Aorta (tissue), 5 donors: ENCODE measurements at regions not wholly inside any gene's neighbourhood (a gene's known extent, or its start where the extent isn't known, plus 50 kb on each side); places are given as distances from the start of the nearest gene placed in this dataset.

ENCODE experiments used
- ATAC-seq: fragments of 200-7000 bp; cut with Tn5 transposase; one replicate; pipeline ENCODE4 v1.9.1; 2022; ENCODE audit warnings: moderate library complexity; ENCODE audit not compliant: low FRiP score
- DNase-seq, 2 donors: peaks; one replicate each; pipeline ENCODE4 v3.0.0-alpha.2; 2020
- H3K27ac ChIP-seq, 2 donors: one replicate each; pipeline ENCODE4 v1.5.1; 2013; ENCODE audit warnings: low read length in 2 of 2, mild to moderate bottlenecking in 2 of 2, moderate library complexity in 2 of 2, control low read depth in 1 of 2, inconsistent platforms in 1 of 2, low read depth in 1 of 2
- H3K27me3 ChIP-seq, 2 donors: one replicate each; pipeline ENCODE4 v1.6.1; 2013; ENCODE audit warnings: control low read depth in 1 of 2, low read length in 1 of 2, mild to moderate bottlenecking in 1 of 2, moderate library complexity in 1 of 2; ENCODE audit not compliant: insufficient read depth in 2 of 2, control insufficient read depth in 1 of 2
- H3K36me3 ChIP-seq, 2 donors: one replicate each; pipeline ENCODE4 v1.6.1; 2013; ENCODE audit warnings: control low read depth in 1 of 2, low read length in 1 of 2, mild to moderate bottlenecking in 1 of 2; ENCODE audit not compliant: insufficient read depth in 2 of 2, control insufficient read depth in 1 of 2
- H3K4me1 ChIP-seq, 2 donors: one replicate each; pipeline ENCODE4 v1.6.1; 2013; ENCODE audit warnings: low read length in 2 of 2, control low read depth in 1 of 2, mild to moderate bottlenecking in 1 of 2, moderate library complexity in 1 of 2; ENCODE audit not compliant: insufficient read depth in 2 of 2, control insufficient read depth in 1 of 2
- H3K4me3 ChIP-seq, 2 donors: one replicate each; pipeline ENCODE4 v1.5.1; 2013; ENCODE audit warnings: low read length in 2 of 2, control low read depth in 1 of 2, mild to moderate bottlenecking in 1 of 2
- H3K9me3 ChIP-seq: one replicate; pipeline ENCODE4 v1.6.1; 2013; ENCODE audit warnings: mild to moderate bottlenecking, low read length; ENCODE audit not compliant: control insufficient read depth
- WGBS, 2 donors: extraction: QIAGEN DNeasy Blood & Tissue Kit; methylation state at CpG; one replicate each; pipeline ENCODE4 v1.1.7; 2013; 5-methylcytosine and 5-hydroxymethylcytosine counted together
- intact Hi-C, 2 donors: fragments of 100-400 bp; cut with DNase I; formaldehyde crosslinking; loops; one replicate each; pipeline versions ENCODE4 v1.14.2 to v1.15.0; 2022
- donor health status: healthy with polysubstance abuse.
- donor health status: Bipolar disorder and iron deficiency.
- donor health status: DM: no; HTN: no; CAD: no.
- donor health status: DM: no; HTN: no; CAD: no.
- donor health status: DM: yes; HTN: yes; CAD: no.

- Histone ChIP-seq H3K4me3 (no peak overlapping the region), H3K4me1 (peaks cover 3 to 5% of the 10 kb centered on the region in 2 donors), H3K9me3 (no peaks in the 10 kb centered on the region), H3K36me3 (no peaks in the 10 kb centered on the region), H3K27ac (no peak overlapping the region), H3K27me3 (no peaks in the 10 kb centered on the region)
- intact Hi-C loops = loop anchor here in 1 of 2 donors (10.0 kb wide), 1 partner anchor 1084 kb away; no protein-coding TSS in a partner anchor
- DNase-seq = no peak
- ATAC-seq = no peak
These were observed 261.7 kb downstream of the ETAA1 start for GRCh38 chr2:67658820-67659219.

- Histone ChIP-seq H3K4me3 (no peak overlapping the region), H3K27ac (peak overlapping the region in 1 of 2 donors; percentile 15), H3K36me3 (no peaks in the 10 kb centered on the region), H3K27me3 (no peaks in the 10 kb centered on the region), H3K4me1 (peaks cover 3 to 5% of the 10 kb centered on the region in 2 donors), H3K9me3 (no peaks in the 10 kb centered on the region)
- WGBS, 2 donors = 57% methylated on average over 4 of the region's 4 CpGs
- intact Hi-C loops = loop anchor here (5.0 to 10.0 kb wide), 2 partner anchors 182 to 375 kb away; no protein-coding TSS in a partner anchor
- DNase-seq = no peak
- ATAC-seq = no peak
These were observed 263.0 kb downstream of the ETAA1 start for GRCh38 chr2:67660015-67660602.

- intact Hi-C loops = loop anchor here (5.0 to 10.0 kb wide), 2 partner anchors 181 to 374 kb away; no protein-coding TSS in a partner anchor
- peaks cover 3 to 5% of the 10 kb centered on the region in 2 donors for H3K4me1 ChIP-seq
- peak overlapping the region in 1 of 2 donors; percentile 15 for H3K27ac ChIP-seq
- ATAC-seq = no peak
- no peak for DNase-seq
- H3K27me3 ChIP-seq = no peaks in the 10 kb centered on the region
- no peak overlapping the region for H3K4me3 ChIP-seq
- no peaks in the 10 kb centered on the region for H3K9me3 ChIP-seq
- no peaks in the 10 kb centered on the region for H3K36me3 ChIP-seq
These were observed 263.7 kb downstream of the ETAA1 start for GRCh38 chr2:67660871-67661270.

- Histone ChIP-seq H3K27ac (no peak overlapping the region), H3K4me3 (no peak overlapping the region), H3K27me3 (no peaks in the 10 kb centered on the region), H3K36me3 (no peaks in the 10 kb centered on the region), H3K9me3 (no peaks in the 10 kb centered on the region), H3K4me1 (peaks cover 2 to 5% of the 10 kb centered on the region in 2 donors)
- DNase-seq = no peak
- ATAC-seq = no peak
- intact Hi-C loops = loop anchor here (5.0 to 10.0 kb wide), 2 partner anchors 180 to 373 kb away; no protein-coding TSS in a partner anchor
These were observed 265.1 kb downstream of the ETAA1 start for GRCh38 chr2:67662222-67662621.

GRCh38 chr2:67663776-67664175, 266.6 kb downstream of the ETAA1 start:
- Histone ChIP-seq H3K36me3 (no peaks in the 10 kb centered on the region), H3K4me3 (no peak overlapping the region), H3K27ac (peak overlapping the region in 1 of 2 donors; percentile 40), H3K27me3 (no peaks in the 10 kb centered on the region), H3K9me3 (no peaks in the 10 kb centered on the region), H3K4me1 (peaks cover 2 to 5% of the 10 kb centered on the region in 2 donors)
- intact Hi-C loops = loop anchor here (5.0 to 10.0 kb wide), 2 partner anchors 179 to 371 kb away; no protein-coding TSS in a partner anchor
- WGBS, 2 donors = 0 to 7% methylated on average over 2 of the region's 2 CpGs
- peak; percentile 39 for ATAC-seq
- DNase-seq = no peak

- peak overlapping the region; percentile 49 to 60 for H3K27ac ChIP-seq
- peak in 1 of 2 donors; percentile 68 for DNase-seq
These were observed 269.4 kb downstream of the ETAA1 start for GRCh38 chr2:67666386-67667053.

GRCh38 chr2:67667054-67667908, 270.1 kb downstream of the ETAA1 start:
- H3K9me3 ChIP-seq = no peaks in the 10 kb centered on the region
- H3K27me3 ChIP-seq = no peaks in the 10 kb centered on the region
- WGBS, 2 donors = 9 to 10% methylated on average over 2 of the region's 2 CpGs
- H3K4me3 ChIP-seq = no peak overlapping the region
- DNase-seq = no peak
- no peak for ATAC-seq
- no peaks in the 10 kb centered on the region for H3K36me3 ChIP-seq
- peak overlapping the region in 1 of 2 donors; percentile 44 for H3K27ac ChIP-seq
- H3K4me1 ChIP-seq = peaks cover 2 to 5% of the 10 kb centered on the region in 2 donors
- intact Hi-C loops = loop anchor here in 1 of 2 donors (10.0 kb wide), 1 partner anchor 368 kb away; no protein-coding TSS in a partner anchor

More at GRCh38 chr2:67666386-67667053, 269.4 kb downstream of the ETAA1 start:
- Histone ChIP-seq H3K9me3 (no peaks in the 10 kb centered on the region), H3K4me3 (no peak overlapping the region), H3K36me3 (no peaks in the 10 kb centered on the region), H3K4me1 (peaks cover 2 to 5% of the 10 kb centered on the region in 2 donors), H3K27me3 (no peaks in the 10 kb centered on the region)
- peak; percentile 76 for ATAC-seq
- intact Hi-C loops = loop anchor here in 1 of 2 donors (10.0 kb wide), 1 partner anchor 368 kb away; no protein-coding TSS in a partner anchor
- 4 to 5% methylated on average over 5 of the region's 5 CpGs for WGBS, 2 donors

- intact Hi-C loops = loop anchor here in 1 of 2 donors (10.0 kb wide), 1 partner anchor 366 kb away; no protein-coding TSS in a partner anchor
- Histone ChIP-seq H3K27ac (no peak overlapping the region), H3K4me1 (peaks cover 2 to 5% of the 10 kb centered on the region in 2 donors), H3K4me3 (no peak overlapping the region), H3K9me3 (no peaks in the 10 kb centered on the region), H3K27me3 (no peaks in the 10 kb centered on the region), H3K36me3 (no peaks in the 10 kb centered on the region)
- ATAC-seq = no peak
- DNase-seq = no peak
These were observed 271.4 kb downstream of the ETAA1 start for GRCh38 chr2:67668538-67668937.
